22Rv1 (cell line): ENCODE measurements at regions not wholly inside any gene's neighbourhood (a gene's known extent, or its start where the extent isn't known, plus 50 kb on each side); places are given as distances from the start of the nearest gene placed in this dataset.

ENCODE experiments used
- CTCF ChIP-seq: fragments of 450-650 bp; IDR thresholded peaks from 2 replicates; pipeline ENCODE4 v1.5.1; 2017; ENCODE audit warnings: mild to moderate bottlenecking
- ZFX ChIP-seq: fragments of 450-650 bp; IDR thresholded peaks from 2 replicates; pipeline ENCODE4 v1.6.1; 2017; ENCODE audit warnings: antibody characterized with exemption, borderline replicate concordance

GRCh38 chr20:50251992-50252511, 61.4 kb downstream of the CEBPB start:
- TF ChIP-seq CTCF (no peak), ZFX (no peak)
